OCI-LY7 (cell line): ENCODE measurements at regions not wholly inside any gene's neighbourhood (a gene's known extent, or its start where the extent isn't known, plus 50 kb on each side); places are given as distances from the start of the nearest gene placed in this dataset.

Source experiments
- BruUV-seq: library from RNA; stranded (reverse); fragments of 400-500 nt; replicated peaks from 2 replicates; lab custom pipeline; 2021; lab: Mats Ljungman, UMichigan
- CTCF ChIA-PET: fragments of 300-600 bp; sonication (Branson Sonifier 250); formaldehyde crosslinking; loops from one replicate; lab custom pipeline; 2022; ENCODE audit warnings: antibody characterized with exemption; ENCODE audit not compliant: unreplicated experiment; lab: Charles Lee
- POLR2A ChIA-PET: fragments of 300-600 bp; sonication (Branson Sonifier 250); formaldehyde crosslinking; loops from one replicate; lab custom pipeline; 2022; ENCODE audit warnings: antibody characterized with exemption; lab: Charles Lee
- DNase-seq: peaks from one replicate; pipeline ENCODE4 v3.0.0-alpha.2; 2015; ENCODE audit warnings: low spot score
- H2AFZ ChIP-seq: fragments of 200-600 bp; sonication (generic), shearing (Covaris generic); 2 replicates; pipeline ENCODE4 v1.6.1; 2014; ENCODE audit warnings: mild to moderate bottlenecking, antibody characterized with exemption, low read length, moderate library complexity
- H3K27ac ChIP-seq: fragments of 200-600 bp; sonication (generic); 2 replicates; pipeline ENCODE4 v1.5.1; 2014; ENCODE audit warnings: mixed run types, low read depth, mild to moderate bottlenecking, moderate library complexity, low read length, inconsistent platforms; ENCODE audit not compliant: poor library complexity, severe bottlenecking
- H3K36me3 ChIP-seq: fragments of 200-600 bp; sonication (generic); 2 replicates; pipeline ENCODE4 v1.6.1; 2014; ENCODE audit warnings: mild to moderate bottlenecking, antibody characterized with exemption, low read length, moderate library complexity, mixed read lengths; ENCODE audit not compliant: insufficient read depth
- H3K4me1 ChIP-seq: fragments of 200-600 bp; sonication (generic); 2 replicates; pipeline ENCODE4 v1.5.1; 2014; ENCODE audit warnings: mild to moderate bottlenecking, low read length; ENCODE audit not compliant: insufficient read depth, poor library complexity, severe bottlenecking
- H3K4me2 ChIP-seq: fragments of 200-600 bp; sonication (generic); 2 replicates; pipeline ENCODE4 v1.6.1; 2014; ENCODE audit warnings: mild to moderate bottlenecking, low read length
- H3K4me3 ChIP-seq: fragments of 200-600 bp; sonication (generic); 2 replicates; pipeline ENCODE4 v1.5.1; 2014; ENCODE audit warnings: mild to moderate bottlenecking, low read depth, low read length; ENCODE audit not compliant: poor library complexity, severe bottlenecking
- H3K79me2 ChIP-seq: fragments of 200-600 bp; sonication (generic); 2 replicates; pipeline ENCODE4 v1.6.1; 2016; ENCODE audit warnings: low read depth, mild to moderate bottlenecking, low read length, moderate library complexity, mixed read lengths; ENCODE audit not compliant: insufficient read depth
- H3K9me2 ChIP-seq: fragments of 200-600 bp; sonication (generic); 2 replicates; pipeline ENCODE4 v1.6.1; 2016; ENCODE audit warnings: mild to moderate bottlenecking, low read length, mixed read lengths; ENCODE audit not compliant: insufficient read depth
- H3K9me3 ChIP-seq: fragments of 200-600 bp; sonication (generic); 2 replicates; pipeline ENCODE4 v1.6.1; 2014; ENCODE audit warnings: mild to moderate bottlenecking, mixed run types, low read length, mixed read lengths
- H4K20me1 ChIP-seq: fragments of 200-600 bp; sonication (generic); 2 replicates; pipeline ENCODE4 v1.6.1; 2014; ENCODE audit warnings: mild to moderate bottlenecking, antibody characterized with exemption, low read length, moderate library complexity, mixed read lengths; ENCODE audit not compliant: insufficient read depth
- EZH2phosphoT487 ChIP-seq: fragments of 200-600 bp; sonication (generic); IDR thresholded peaks from 2 replicates; pipeline ENCODE4 v1.6.1; 2018; ENCODE audit warnings: low read depth, borderline replicate concordance, mild to moderate bottlenecking, mixed run types, antibody characterized with exemption, low read length, moderate library complexity, mixed read lengths
- intact Hi-C: fragments of 100-400 bp; cut with micrococcal nuclease; formaldehyde crosslinking; loops from one replicate; pipeline ENCODE4 v1.10.0; 2022; ENCODE audit not compliant: unreplicated experiment
- TF ChIP-seq, protein P1 (sequence below): fragments of 200-600 bp; sonication (generic); conservative IDR thresholded peaks from 2 replicates; pipeline ENCODE4 v1.5.1; 2014; ENCODE audit warnings: mild to moderate bottlenecking, antibody characterized with exemption, low read length, moderate library complexity, mixed read lengths

DNA sequence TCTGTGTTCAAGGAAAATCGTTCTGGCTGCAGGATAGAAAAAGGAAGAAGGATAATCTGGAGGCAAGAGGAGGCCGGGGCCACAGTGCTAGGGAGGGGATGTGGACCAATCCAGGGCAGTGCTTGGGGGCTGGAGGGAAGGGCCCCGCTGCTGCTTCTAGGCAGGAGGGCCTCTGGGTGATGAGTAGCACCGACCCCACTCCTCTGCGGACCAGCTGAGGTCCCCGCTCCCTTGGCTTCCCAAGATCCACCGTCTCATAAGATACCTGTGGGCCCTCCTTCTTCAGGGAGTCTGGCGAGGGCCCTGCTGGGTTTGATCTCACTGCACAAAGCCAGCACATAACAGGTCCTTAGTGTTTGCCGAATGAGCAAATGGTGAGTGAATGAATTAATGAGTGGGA is 93.5 kb upstream of the MVB12B start:
- CTCF ChIA-PET = no interaction called here
- no TSS peak for BruUV-seq

DNA sequence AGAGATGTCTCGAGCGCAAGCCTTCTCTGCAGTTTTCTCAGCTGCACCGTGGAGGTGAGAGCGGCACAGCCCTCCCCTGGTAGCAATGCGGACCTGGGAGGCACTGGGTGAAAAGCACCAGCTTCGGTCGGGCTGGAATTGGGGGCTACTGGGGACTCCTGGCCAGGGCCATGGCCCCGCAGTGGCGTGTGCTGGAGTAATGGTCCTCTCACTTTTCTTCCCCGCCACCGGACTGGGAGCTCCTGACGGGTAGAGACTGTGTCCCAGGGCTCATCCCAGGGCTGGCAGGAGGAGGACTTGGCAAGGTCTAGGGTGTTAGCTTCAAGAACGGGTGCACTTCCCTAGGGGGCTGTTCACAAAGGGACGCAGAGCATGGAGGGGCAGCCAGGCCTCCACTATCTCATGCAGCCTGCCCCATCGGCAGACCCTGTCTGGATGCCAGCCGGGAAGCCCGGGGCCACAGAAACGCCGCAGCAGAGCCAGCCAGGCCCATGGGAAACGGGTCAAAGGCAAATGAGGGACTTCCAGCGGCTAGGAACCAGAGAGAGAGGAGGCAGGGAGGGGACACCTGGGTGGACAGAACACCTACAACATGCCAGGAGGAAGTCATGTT is 92.6 kb upstream of the MVB12B start:
- H3K36me3 ChIP-seq = no peaks in the 10 kb centered on the region
- no peak for DNase-seq
- CTCF ChIA-PET = no interaction called here
- H2AFZ ChIP-seq = no peak overlapping the region
- no peak overlapping the region for H3K4me3 ChIP-seq
- intact Hi-C loops = no loop called here
- no TSS peak for BruUV-seq
- no peaks in the 10 kb centered on the region for H4K20me1 ChIP-seq
- no peak overlapping the region for H3K27ac ChIP-seq
- no peaks in the 10 kb centered on the region for H3K9me3 ChIP-seq
- no peaks in the 10 kb centered on the region for H3K79me2 ChIP-seq
- H3K4me2 ChIP-seq = no peak overlapping the region
- POLR2A ChIA-PET = no interaction called here
- H3K9me2 ChIP-seq = no peaks in the 10 kb centered on the region
- no peaks in the 10 kb centered on the region for H3K4me1 ChIP-seq
- no peak for TF ChIP-seq EZH2phosphoT487
- TF ChIP-seq, protein P1, sequence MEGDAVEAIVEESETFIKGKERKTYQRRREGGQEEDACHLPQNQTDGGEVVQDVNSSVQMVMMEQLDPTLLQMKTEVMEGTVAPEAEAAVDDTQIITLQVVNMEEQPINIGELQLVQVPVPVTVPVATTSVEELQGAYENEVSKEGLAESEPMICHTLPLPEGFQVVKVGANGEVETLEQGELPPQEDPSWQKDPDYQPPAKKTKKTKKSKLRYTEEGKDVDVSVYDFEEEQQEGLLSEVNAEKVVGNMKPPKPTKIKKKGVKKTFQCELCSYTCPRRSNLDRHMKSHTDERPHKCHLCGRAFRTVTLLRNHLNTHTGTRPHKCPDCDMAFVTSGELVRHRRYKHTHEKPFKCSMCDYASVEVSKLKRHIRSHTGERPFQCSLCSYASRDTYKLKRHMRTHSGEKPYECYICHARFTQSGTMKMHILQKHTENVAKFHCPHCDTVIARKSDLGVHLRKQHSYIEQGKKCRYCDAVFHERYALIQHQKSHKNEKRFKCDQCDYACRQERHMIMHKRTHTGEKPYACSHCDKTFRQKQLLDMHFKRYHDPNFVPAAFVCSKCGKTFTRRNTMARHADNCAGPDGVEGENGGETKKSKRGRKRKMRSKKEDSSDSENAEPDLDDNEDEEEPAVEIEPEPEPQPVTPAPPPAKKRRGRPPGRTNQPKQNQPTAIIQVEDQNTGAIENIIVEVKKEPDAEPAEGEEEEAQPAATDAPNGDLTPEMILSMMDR = no peak

More for the DNA sequence above, 93.5 kb upstream of the MVB12B start:
- Histone ChIP-seq H3K79me2 (no peaks in the 10 kb centered on the region), H3K9me2 (no peaks in the 10 kb centered on the region), H3K36me3 (no peaks in the 10 kb centered on the region), H3K27ac (no peak overlapping the region), H3K4me1 (no peaks in the 10 kb centered on the region), H2AFZ (no peak overlapping the region), H3K4me3 (no peak overlapping the region), H3K4me2 (no peak overlapping the region), H3K9me3 (no peaks in the 10 kb centered on the region), H4K20me1 (no peaks in the 10 kb centered on the region)
- POLR2A ChIA-PET = no interaction called here
- TF ChIP-seq EZH2phosphoT487 = no peak
- TF ChIP-seq, protein P1 = no peak
- no peak for DNase-seq
- intact Hi-C loops = no loop called here

DNA sequence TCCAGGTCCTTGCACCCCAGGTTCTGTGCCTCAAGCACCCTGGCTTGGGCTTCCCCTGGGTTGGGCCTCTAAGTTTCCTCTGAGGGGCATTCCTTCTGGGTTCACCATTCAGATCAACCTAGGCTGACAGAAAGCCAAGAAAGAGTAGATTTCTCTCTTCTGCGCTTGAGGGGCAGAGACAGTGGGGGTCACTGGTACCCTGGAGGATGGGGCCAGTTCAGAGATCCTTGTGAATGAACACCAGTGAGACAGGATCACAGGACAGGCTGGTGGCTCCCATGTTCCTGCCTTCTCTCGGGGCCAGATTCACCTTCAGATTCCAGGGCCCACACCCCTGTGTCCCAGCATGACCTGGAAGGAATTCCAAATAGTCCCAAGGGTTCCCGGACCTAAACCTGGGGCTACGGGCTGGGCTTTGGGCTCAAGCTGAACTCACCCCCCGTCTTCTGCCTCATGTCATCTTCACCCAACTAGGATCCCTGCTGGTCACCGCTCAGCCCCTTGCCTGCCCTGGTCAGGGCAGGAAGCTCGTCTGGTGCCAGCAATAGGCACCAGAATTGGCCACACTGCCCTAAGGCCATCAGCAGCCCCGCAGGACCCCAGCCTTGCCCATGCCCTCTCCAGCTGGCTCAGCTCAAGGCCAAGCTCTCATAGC is 91.8 kb upstream of the MVB12B start:
- no peak for DNase-seq
- H3K4me3 ChIP-seq = no peak overlapping the region
- CTCF ChIA-PET = no interaction called here
- no peak overlapping the region for H3K27ac ChIP-seq
- H4K20me1 ChIP-seq = no peaks in the 10 kb centered on the region
- H3K4me2 ChIP-seq = no peak overlapping the region
- POLR2A ChIA-PET = no interaction called here
- no peaks in the 10 kb centered on the region for H3K79me2 ChIP-seq
- no peaks in the 10 kb centered on the region for H3K4me1 ChIP-seq
- H3K9me3 ChIP-seq = no peaks in the 10 kb centered on the region
- no peak for TF ChIP-seq EZH2phosphoT487
- TF ChIP-seq, protein P1 = no peak
- H3K9me2 ChIP-seq = no peaks in the 10 kb centered on the region
- no TSS peak for BruUV-seq
- H2AFZ ChIP-seq = no peak overlapping the region
- H3K36me3 ChIP-seq = no peaks in the 10 kb centered on the region
- intact Hi-C loops = no loop called here
